Dendritic cell treated with granulocyte-macrophage colony-stimulating factor and Interleukin-4, amounts not matched to agents 40 ng/mL and 50 ng/mL, for 4 days (primary cell): ENCODE measurements at regions not wholly inside any gene's neighbourhood (a gene's known extent, or its start where the extent isn't known, plus 50 kb on each side); places are given as distances from the start of the nearest gene placed in this dataset.

Experiments
- H3K27ac Mint-ChIP-seq: one replicate; pipeline ENCODE4 v1.8.0; 2022; ENCODE audit warnings: mild to moderate bottlenecking, mixed read lengths
- H3K27me3 Mint-ChIP-seq: one replicate; pipeline ENCODE4 v1.8.0; 2022; ENCODE audit warnings: mild to moderate bottlenecking, mixed read lengths
- H3K36me3 Mint-ChIP-seq: one replicate; pipeline ENCODE4 v1.8.0; 2022; ENCODE audit warnings: low read depth, mixed read lengths
- H3K4me1 Mint-ChIP-seq: one replicate; pipeline ENCODE4 v1.8.0; 2022; ENCODE audit warnings: low read depth, mixed read lengths
- H3K4me3 Mint-ChIP-seq: one replicate; pipeline ENCODE4 v1.8.0; 2022; ENCODE audit warnings: mild to moderate bottlenecking, moderate library complexity, mixed read lengths
- H3K9me3 Mint-ChIP-seq: one replicate; pipeline ENCODE4 v1.8.0; 2022; ENCODE audit warnings: mixed read lengths
- intact Hi-C: fragments of 100-400 bp; cut with micrococcal nuclease; formaldehyde crosslinking; loops from one replicate; pipeline ENCODE4 v1.15.0; 2022

GRCh38 chr5:58149746-58150145 is 310.1 kb downstream of the PLK2 start:
- no peak overlapping the region for H3K4me3 Mint-ChIP-seq
- intact Hi-C loops: no loop called here
- H3K27ac Mint-ChIP-seq: no peak overlapping the region
- H3K4me1 Mint-ChIP-seq: no peaks in the 10 kb centered on the region
- no peaks in the 10 kb centered on the region for H3K9me3 Mint-ChIP-seq
- H3K36me3 Mint-ChIP-seq: no peaks in the 10 kb centered on the region
- H3K27me3 Mint-ChIP-seq: no peaks in the 10 kb centered on the region

GRCh38 chr5:58149345-58149744 is 310.5 kb downstream of the PLK2 start:
- intact Hi-C loops: no loop called here
- no peaks in the 10 kb centered on the region for H3K36me3 Mint-ChIP-seq
- H3K4me1 Mint-ChIP-seq: no peaks in the 10 kb centered on the region
- H3K27me3 Mint-ChIP-seq: no peaks in the 10 kb centered on the region
- no peaks in the 10 kb centered on the region for H3K9me3 Mint-ChIP-seq
- H3K27ac Mint-ChIP-seq: no peak overlapping the region
- H3K4me3 Mint-ChIP-seq: no peak overlapping the region

DNA sequence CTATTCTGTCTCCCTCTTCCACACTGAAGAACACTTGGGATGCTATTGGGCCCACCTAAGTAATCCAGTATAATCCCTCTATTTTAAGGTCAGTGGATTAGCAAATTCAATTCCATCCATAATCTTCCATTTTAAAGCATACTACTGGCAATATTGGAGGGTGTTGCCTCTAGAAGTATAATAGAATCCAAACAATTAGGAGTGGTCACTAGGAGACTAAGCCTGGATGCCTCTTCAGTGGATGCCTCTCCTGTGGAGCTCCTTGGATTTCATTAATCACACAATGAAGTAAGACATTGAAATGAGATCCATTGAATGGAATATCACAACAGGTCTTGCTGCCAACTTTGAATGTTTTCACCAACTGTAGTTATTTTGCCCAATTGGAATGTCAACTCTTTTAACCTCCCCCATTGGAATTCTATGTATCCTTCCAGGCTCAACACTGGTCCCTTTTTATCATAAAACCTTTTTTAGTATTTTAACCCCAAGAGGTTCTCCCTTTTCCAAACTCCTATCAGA is 311.6 kb downstream of the PLK2 start:
- intact Hi-C loops: no loop called here
- no peak overlapping the region for H3K4me3 Mint-ChIP-seq
- H3K27ac Mint-ChIP-seq: no peak overlapping the region
- H3K9me3 Mint-ChIP-seq: no peaks in the 10 kb centered on the region
- no peaks in the 10 kb centered on the region for H3K27me3 Mint-ChIP-seq
- H3K36me3 Mint-ChIP-seq: no peaks in the 10 kb centered on the region
- no peaks in the 10 kb centered on the region for H3K4me1 Mint-ChIP-seq

GRCh38 chr5:58145397-58145934 is 314.4 kb downstream of the PLK2 start:
- Mint-ChIP-seq H3K36me3 (no peaks in the 10 kb centered on the region), H3K27ac (no peak overlapping the region), H3K4me3 (no peak overlapping the region), H3K9me3 (no peaks in the 10 kb centered on the region), H3K27me3 (no peaks in the 10 kb centered on the region), H3K4me1 (no peaks in the 10 kb centered on the region)
- intact Hi-C loops: no loop called here

GRCh38 chr5:58143727-58144126 is 316.2 kb downstream of the PLK2 start:
- Mint-ChIP-seq H3K4me3 (no peak overlapping the region), H3K36me3 (no peaks in the 10 kb centered on the region), H3K27me3 (no peaks in the 10 kb centered on the region), H3K4me1 (no peaks in the 10 kb centered on the region), H3K9me3 (no peaks in the 10 kb centered on the region), H3K27ac (no peak overlapping the region)
- intact Hi-C loops: no loop called here

- intact Hi-C loops: no loop called here
- H3K27ac Mint-ChIP-seq: no peak overlapping the region
- no peaks in the 10 kb centered on the region for H3K9me3 Mint-ChIP-seq
- no peak overlapping the region for H3K4me3 Mint-ChIP-seq
- no peaks in the 10 kb centered on the region for H3K36me3 Mint-ChIP-seq
- H3K4me1 Mint-ChIP-seq: no peaks in the 10 kb centered on the region
- no peaks in the 10 kb centered on the region for H3K27me3 Mint-ChIP-seq
These were observed 316.7 kb downstream of the PLK2 start for GRCh38 chr5:58143181-58143580.

DNA sequence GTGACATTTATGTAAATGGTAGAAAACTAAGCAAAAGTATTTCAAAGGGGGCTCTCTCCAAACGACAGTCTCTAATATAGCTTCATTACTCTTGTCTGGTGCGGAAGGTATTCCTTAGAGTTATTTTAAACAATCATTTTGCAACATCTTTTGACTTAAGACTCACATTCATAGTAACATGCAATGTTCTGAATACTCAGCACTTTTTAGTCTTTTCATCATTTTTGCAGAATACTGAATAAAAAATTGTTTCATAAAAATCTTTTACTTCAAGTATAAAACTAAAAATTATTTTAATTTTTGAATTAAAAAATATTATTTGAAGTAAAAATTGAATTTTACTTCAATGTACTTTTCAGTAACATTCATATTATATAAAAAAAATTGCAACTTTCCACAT is 321.1 kb downstream of the PLK2 start:
- H3K27ac Mint-ChIP-seq: no peak overlapping the region
- intact Hi-C loops: no loop called here
- H3K4me1 Mint-ChIP-seq: no peaks in the 10 kb centered on the region
- no peaks in the 10 kb centered on the region for H3K36me3 Mint-ChIP-seq
- no peak overlapping the region for H3K4me3 Mint-ChIP-seq
- H3K27me3 Mint-ChIP-seq: no peaks in the 10 kb centered on the region
- no peaks in the 10 kb centered on the region for H3K9me3 Mint-ChIP-seq

- no peaks in the 10 kb centered on the region for H3K4me1 Mint-ChIP-seq
- H3K27ac Mint-ChIP-seq: no peak overlapping the region
- H3K9me3 Mint-ChIP-seq: no peaks in the 10 kb centered on the region
These were observed 323.5 kb downstream of the PLK2 start for GRCh38 chr5:58136406-58136805.

DNA sequence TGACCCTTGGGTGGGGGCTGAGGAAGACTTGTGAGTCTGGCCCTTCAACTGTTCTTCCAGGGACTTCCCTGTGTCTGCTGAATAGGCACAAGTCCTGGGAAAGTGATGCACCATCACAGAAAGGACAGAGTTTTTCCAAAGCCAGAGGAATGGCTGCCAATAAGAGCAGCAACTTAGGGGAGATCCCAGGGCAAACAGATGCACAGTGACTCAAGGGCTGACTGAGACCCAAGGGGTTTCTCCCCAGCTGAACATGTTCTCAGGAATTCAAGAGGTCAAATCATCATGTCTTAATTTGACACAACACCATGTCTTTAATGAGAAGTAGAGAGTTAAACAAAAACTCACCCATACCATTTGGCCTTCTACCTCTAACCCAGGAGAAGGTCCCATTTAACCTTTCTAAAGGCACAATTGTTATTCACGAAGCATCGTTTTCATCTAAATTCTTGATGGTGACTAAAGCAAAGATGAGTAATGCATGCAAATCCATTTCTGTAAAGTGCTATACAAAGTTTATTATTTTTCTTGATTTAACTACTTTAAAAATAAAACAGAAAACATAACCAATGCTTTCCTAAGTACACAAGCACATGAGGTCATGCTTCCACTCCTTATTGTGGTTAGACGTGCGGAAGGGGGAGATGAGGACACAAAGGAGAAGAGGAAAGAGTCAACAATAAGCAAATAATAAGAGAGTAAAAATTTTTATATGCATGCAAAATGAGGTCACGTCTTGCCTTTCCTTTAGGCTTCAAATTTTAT is 324.1 kb downstream of the PLK2 start:
- Mint-ChIP-seq H3K27me3 (no peaks in the 10 kb centered on the region), H3K4me1 (no peaks in the 10 kb centered on the region), H3K36me3 (no peaks in the 10 kb centered on the region), H3K4me3 (no peak overlapping the region), H3K9me3 (no peaks in the 10 kb centered on the region), H3K27ac (no peak overlapping the region)
- intact Hi-C loops: no loop called here

More at GRCh38 chr5:58136406-58136805, 323.5 kb downstream of the PLK2 start:
- intact Hi-C loops: no loop called here
- Mint-ChIP-seq H3K36me3 (no peaks in the 10 kb centered on the region), H3K4me3 (no peak overlapping the region), H3K27me3 (no peaks in the 10 kb centered on the region)

DNA sequence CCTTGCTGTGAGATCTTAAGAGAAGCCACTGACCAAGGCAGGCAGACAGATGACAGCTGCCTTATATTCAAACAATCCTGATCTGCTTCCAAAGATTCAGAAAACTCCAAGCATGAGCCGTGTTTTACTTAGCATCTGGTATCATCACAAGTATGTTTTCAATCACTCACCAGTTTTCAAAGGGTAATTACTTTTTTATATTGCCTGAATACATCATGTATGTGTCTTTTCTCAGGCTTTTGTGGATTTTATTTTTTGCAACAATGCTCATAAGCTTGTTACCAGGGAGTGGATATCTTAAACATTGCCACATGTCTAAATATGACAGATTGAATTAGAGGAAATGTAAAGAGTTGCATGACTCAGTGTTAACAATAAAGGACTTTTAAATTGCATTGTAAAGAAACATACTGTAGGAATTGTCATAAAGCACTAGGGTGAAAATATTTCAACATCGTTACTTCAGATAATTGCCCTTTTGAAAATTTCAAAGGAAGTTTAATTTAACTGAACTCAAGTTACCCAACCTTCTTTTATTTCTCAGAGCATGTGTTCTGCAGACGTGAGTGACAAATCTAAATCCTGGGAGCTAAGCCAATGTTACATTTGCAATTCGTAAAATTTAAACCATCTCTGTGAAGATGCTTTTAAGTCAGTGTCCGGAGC is 326.1 kb downstream of the PLK2 start:
- H3K9me3 Mint-ChIP-seq: no peaks in the 10 kb centered on the region
- intact Hi-C loops: no loop called here
- no peaks in the 10 kb centered on the region for H3K36me3 Mint-ChIP-seq
- no peak overlapping the region for H3K27ac Mint-ChIP-seq
- no peak overlapping the region for H3K4me3 Mint-ChIP-seq
- no peaks in the 10 kb centered on the region for H3K27me3 Mint-ChIP-seq
- no peaks in the 10 kb centered on the region for H3K4me1 Mint-ChIP-seq

DNA sequence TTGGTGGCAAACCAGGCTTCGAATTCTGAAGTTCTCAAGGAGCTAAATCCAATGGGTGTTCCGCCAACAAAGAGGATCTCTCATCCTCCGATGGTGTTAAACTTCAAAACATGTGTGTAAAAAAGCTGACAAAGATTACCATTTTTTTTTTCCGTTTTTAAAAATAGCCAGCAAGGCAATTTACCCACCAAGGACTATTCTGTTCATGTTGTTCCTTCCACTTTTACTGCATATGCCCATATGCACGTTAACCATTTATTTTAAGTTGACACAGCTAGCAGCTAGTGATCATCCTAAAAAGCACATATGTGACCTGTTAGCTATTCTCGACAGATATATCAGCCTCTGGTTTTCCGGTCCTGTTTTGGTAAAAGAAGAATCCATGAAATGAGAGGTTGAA is 326.7 kb downstream of the PLK2 start:
- Mint-ChIP-seq H3K36me3 (no peaks in the 10 kb centered on the region), H3K4me1 (no peaks in the 10 kb centered on the region), H3K27ac (no peak overlapping the region), H3K27me3 (no peaks in the 10 kb centered on the region), H3K9me3 (no peaks in the 10 kb centered on the region), H3K4me3 (no peak overlapping the region)
- intact Hi-C loops: no loop called here

DNA sequence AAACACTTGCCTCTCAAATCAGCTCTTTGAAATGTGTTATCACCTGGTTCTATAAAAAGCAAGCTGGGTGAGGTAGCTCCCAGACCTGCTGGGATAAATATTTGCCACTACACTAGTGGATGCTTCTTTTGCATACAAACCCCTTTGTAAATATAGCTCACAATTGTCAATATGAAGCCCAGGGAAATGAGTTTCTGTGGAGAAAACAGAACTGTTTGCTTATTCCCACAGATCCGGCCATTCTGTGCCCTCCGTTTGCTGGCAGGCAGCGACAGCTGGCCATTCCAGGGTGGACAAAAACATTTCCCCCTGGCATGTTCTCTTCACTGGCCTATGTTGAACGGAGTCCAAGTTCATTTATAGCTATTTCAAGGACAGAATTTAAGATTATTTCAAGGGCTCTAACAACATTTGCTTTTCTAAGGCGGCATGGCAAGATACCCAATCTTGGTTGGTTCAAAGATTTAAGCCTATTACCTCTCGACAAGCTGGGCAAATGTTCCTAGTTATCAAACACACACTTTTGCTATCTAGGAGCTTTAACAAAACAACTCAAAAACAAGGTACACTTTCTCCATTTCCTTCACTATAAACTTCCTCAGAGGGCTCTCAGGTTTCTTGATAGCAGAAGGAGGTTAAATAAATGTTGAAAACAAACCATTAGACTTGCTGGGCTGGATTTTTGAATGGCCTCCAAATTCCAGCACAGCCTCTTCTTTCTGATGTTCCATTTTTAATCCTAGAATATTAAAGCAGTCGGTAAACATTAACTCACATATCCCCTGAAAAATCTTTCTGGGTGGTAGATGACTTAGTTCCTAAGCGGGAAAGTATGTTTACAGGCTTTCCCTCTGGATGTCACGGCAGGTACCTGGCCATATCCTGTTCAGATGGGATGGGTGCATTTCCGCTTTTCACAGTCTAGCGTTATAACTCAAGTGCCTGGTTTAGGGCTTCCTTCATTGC is 332.3 kb downstream of the PLK2 start:
- no peak overlapping the region for H3K4me3 Mint-ChIP-seq
- intact Hi-C loops: no loop called here
- H3K36me3 Mint-ChIP-seq: no peaks in the 10 kb centered on the region
- H3K9me3 Mint-ChIP-seq: no peaks in the 10 kb centered on the region
- no peak overlapping the region for H3K27ac Mint-ChIP-seq
- no peaks in the 10 kb centered on the region for H3K27me3 Mint-ChIP-seq
- H3K4me1 Mint-ChIP-seq: no peaks in the 10 kb centered on the region

DNA sequence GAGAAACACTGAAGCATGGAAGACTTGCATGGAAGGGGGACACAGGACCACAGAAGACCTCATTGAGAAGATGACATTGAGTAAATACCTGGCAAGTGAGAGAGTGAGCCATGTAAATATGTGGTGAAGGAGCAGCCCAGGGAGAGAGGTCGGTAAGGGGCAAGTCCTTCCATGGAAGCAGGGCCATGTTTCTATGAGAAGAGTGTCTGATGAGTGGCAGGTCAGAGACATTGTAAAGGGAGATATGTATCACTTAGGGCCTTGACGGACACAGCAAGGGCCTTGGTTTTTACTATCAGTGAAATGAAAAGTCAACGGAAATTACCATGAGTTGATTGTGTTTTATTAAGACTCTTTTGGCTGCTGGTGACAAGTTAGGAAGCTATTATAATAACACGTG is 336.4 kb downstream of the PLK2 start:
- H3K4me1 Mint-ChIP-seq: no peaks in the 10 kb centered on the region

More for the DNA sequence above, 336.4 kb downstream of the PLK2 start:
- H3K27me3 Mint-ChIP-seq: no peaks in the 10 kb centered on the region
- intact Hi-C loops: no loop called here
- no peak overlapping the region for H3K4me3 Mint-ChIP-seq
- H3K27ac Mint-ChIP-seq: no peak overlapping the region
- no peaks in the 10 kb centered on the region for H3K36me3 Mint-ChIP-seq
- H3K9me3 Mint-ChIP-seq: no peaks in the 10 kb centered on the region
